HG02884 (cell line): ENCODE measurements at regions not wholly inside any gene's neighbourhood (a gene's known extent, or its start where the extent isn't known, plus 50 kb on each side); places are given as distances from the start of the nearest gene placed in this dataset.

Experiments used
- ATAC-seq: cut with Tn5 transposase; IDR thresholded peaks from one replicate; pipeline ENCODE4 v1.9.1; 2021; ENCODE audit warnings: mild to moderate bottlenecking, moderate library complexity; ENCODE audit not compliant: unreplicated experiment

- ATAC-seq: no peak
Observed at GRCh38 chr16:63983401-63983800, 1138.5 kb downstream of the CDH11 start.

GRCh38 chr16:63982741-63983140 lies 1139.1 kb downstream of the CDH11 start:
- ATAC-seq: no peak

DNA sequence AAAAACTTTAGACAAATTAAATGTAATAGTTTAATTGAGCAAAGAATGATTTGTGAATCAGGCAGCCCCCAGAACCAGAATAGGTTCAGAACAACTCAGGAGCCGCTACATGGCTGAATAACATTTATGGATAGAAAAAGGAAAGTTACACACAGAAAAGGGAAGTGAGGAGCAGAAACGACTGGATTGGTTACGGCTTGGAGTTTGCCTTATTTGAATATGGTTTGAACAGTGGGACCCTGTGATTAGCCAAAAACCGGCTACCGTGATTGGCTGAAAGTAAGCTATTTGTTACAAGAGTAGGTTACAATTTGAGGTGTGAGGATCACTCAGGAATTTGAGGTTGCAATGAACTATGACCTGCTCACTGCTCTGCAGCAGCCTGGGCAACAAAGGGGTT lies 1139.8 kb downstream of the CDH11 start:
- ATAC-seq: no peak

- no peak for ATAC-seq
Observed at GRCh38 chr16:63981639-63982038, 1140.2 kb downstream of the CDH11 start.

DNA sequence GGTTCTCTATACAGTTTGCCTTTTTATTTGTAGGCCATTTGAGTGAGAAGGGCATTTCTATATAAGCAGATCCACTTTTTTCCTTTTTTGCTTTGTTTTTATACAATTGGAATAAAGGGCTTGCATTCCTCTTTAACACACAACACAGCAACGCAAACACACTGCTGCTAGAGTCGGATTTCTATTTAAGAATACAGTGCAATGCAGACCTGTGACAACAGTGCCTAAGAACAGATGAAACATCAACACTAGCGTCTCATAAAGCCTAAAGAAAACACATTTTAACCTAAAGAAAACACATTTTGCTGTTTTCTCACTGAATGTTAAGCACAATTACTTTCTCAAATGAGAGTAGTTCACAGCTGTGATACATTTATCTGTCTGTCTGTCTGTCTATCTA lies 1141.1 kb downstream of the CDH11 start:
- no peak for ATAC-seq

DNA sequence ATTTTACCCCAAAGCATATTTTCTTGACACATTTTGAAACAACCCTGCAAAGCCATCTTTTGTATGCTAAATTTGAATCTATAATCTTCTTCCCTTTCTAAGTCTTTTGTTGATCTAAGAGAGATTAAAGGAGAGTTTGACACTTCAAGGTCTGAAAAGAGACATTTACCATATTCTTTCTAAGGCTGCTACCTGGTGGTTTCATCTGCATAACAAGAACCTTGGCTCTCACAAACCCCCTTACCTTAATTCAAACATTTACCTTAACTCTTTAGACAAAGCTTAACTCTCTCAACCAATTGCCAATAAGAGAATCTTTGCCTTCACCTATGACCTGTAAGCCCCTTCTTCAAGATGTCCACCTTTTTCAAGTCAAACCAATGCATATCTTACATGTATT lies 1143.6 kb downstream of the CDH11 start:
- ATAC-seq: no peak

- no peak for ATAC-seq
Observed at GRCh38 chr16:63976345-63976744, 1145.5 kb downstream of the CDH11 start.

GRCh38 chr16:63975669-63976068 lies 1146.2 kb downstream of the CDH11 start:
- ATAC-seq: no peak

- ATAC-seq: no peak
Observed at GRCh38 chr16:63967966-63968365, 1153.9 kb downstream of the CDH11 start.

- no peak for ATAC-seq
Observed at GRCh38 chr16:63960321-63960720, 1161.5 kb downstream of the CDH11 start.

- ATAC-seq: no peak
Observed at GRCh38 chr16:63947022-63947421, 1174.8 kb downstream of the CDH11 start.

DNA sequence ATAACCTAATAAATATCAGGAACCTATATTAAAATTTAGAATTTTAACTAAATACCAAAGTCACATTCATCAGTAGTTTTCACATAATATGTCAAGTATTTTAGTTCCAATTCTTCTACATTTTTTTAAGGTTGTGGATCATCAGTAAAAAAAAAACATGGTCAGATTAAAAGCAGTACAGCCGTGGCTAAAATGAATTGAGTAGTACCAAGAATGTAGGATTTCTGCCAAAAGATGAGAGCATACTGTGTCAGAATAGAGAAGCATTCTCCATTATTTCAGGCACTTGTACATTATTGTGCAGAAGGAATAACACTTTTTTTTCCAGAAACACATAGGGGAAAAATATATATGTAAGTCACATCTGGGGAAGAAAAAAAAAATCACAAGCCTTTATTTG lies 1176.1 kb downstream of the CDH11 start:
- ATAC-seq: no peak

DNA sequence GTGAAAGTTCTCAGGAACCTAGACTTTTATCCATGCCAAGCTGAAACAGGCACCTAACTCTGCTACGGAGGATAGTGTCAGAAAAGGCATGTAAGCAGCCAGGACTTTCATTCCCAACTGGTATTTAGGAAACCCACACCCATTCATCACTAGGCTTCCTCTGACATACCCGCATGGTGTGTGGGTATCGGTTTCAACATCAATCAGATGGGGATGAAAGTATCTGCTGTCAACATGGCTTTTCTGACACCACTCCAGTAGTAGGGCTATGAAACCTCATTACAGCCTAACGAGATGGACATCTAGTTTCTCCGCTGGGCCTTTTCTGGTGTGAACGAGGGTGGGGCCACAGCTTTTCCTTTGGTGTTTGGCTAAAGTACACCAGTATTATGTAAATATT lies 1178.3 kb downstream of the CDH11 start:
- ATAC-seq: no peak

DNA sequence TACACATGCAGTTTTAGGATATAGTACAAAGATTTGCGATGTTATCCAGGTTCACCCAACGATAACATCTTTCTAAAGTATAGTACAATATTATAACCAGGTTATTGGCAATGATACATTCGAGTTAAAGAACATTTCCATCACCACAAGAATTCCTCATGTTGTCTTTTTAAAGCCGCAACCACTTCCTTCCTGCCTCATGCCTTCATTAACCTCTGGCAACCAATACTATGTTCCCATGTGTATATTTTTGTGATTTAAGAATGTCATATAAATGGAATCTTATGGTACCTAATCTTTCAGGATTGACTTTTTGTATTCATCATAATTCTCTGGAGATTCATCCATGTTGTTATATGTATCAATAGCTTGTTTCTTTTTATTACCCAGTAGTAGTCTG lies 1183.2 kb downstream of the CDH11 start:
- no peak for ATAC-seq

- ATAC-seq: no peak
Observed at GRCh38 chr16:63933841-63934240, 1188.0 kb downstream of the CDH11 start.

DNA sequence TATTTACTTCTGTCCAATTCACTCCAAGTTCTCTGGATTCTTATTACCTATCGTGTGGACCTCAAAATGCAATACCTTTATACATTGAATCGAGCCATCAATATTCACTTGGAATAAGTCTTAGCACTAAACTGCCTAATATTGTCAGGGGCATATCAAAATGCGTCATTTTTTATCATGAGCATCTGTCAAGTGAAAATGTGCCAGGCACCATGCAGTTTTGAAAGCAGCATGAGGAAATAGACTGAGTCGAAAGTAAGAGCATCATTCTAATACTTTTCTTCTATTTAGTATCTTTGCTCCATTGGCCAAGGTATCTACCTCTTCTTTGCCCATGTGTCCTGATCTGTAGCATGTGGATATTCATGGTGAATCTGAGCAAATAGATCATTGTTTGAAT lies 1193.4 kb downstream of the CDH11 start:
- ATAC-seq: no peak

DNA sequence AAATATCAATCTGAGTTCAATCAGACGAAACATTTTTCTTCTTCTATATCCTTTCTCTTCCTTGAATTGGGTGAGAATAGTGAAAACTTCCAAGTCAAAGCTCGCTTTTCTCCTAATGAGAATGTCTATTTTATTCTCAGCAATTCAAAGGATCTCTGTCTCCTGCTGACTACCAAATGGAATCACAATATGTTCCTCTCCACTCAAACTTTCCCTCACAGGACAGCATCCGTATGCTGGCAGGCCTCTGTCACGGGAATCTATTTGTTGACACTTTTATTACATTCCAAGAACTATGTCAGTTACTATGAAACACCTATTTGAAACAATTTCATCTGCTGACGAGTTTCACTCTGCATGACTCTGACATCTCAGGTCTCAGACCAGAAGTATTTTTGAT lies 1196.6 kb downstream of the CDH11 start:
- ATAC-seq: no peak

GRCh38 chr16:63922560-63922959 lies 1199.3 kb downstream of the CDH11 start:
- no peak for ATAC-seq

- no peak for ATAC-seq
Observed at GRCh38 chr16:63921737-63922295, 1200.0 kb downstream of the CDH11 start.

DNA sequence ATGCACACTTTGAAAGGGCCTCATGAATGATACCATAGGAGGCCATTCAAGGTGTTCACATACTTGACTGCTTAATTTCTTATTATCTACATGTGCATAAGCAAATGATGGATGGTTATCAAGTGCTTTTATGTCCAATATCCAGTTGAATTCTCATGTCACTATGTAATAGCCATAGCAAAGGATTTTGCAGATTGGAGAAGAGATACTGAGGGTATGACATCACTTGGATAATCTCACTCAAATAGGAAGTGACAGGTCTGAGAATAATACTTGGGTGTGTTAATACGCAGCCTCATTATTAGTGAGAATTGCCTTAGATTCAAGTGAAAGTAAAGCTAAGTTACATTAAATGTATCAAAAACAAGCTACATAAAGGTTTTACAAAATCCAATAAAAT lies 1208.6 kb downstream of the CDH11 start:
- ATAC-seq: no peak

DNA sequence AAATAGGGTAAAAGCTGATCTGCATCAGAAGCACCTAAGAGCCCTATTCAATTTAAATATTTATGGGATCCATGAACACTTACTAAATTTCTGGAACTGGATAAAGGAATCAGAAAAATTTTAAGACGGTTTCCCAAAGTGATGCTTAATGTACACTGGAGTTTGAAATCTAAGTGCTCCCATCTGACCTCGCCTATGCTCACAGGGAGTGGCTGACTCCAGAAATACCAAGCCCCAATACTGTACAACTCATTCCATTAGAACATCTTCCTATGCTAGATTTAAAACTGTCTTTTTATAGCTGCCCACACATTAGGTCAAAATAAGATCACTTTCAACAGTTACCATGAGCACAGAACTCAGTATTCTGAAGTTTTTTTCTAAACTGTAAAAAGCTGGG lies 1214.6 kb downstream of the CDH11 start:
- no peak for ATAC-seq

DNA sequence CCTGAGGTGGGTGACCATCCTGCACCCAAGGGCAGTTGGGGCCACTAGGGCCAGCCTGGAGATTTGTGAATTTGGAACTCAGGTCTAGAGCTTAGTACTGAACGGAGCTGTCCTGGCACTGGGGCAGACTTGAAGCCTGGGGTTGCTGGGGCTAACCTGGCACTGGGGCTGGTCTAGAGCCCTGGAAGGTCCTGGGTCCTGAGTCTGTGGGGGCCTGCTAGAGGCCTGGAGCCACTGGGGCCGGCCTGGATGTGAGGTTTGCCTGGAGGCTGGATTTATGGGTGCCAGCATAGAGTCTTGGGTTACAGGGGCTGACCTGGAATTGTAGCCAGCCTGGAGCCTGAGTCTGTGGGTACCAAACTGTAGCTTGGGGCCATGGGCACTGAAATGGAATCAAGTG lies 1216.9 kb downstream of the CDH11 start:
- ATAC-seq: no peak

DNA sequence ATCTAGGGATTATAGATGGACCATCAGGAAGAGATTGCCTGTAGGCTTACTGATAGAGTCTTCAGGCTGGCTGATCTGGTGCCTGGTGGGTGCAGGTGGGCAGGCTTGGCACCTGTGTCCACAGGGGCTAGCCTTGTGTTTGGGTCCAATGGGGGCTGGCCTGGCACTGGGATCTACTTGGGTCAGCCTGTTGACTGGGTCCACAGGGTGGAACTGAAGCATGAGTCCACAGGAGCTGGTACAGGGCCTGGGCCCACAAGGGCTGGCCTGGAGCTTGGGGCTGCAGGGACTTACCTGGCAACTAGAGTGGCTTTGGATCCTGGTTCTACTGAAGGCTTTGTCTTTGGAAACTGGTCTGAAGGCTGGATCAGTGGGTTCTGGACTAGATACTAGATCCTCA lies 1217.7 kb downstream of the CDH11 start:
- no peak for ATAC-seq
